PC-3 (cell line): ENCODE measurements at regions not wholly inside any gene's neighbourhood (a gene's known extent, or its start where the extent isn't known, plus 50 kb on each side); places are given as distances from the start of the nearest gene placed in this dataset.

Source experiments
- ATAC-seq: fragments of 200-7000 bp; cut with Tn5 transposase; 2 replicates; pipeline ENCODE4 v1.9.1; 2020; ENCODE audit warnings: mild to moderate bottlenecking, moderate library complexity
- BruUV-seq: library from RNA; stranded (reverse); fragments of 400-500 nt; replicated peaks from 2 replicates; lab custom pipeline; 2021; lab: Mats Ljungman, UMichigan
- CTCF ChIA-PET: fragments of 300-600 bp; sonication (Branson Sonifier 250); formaldehyde crosslinking; loops from one replicate; lab custom pipeline; 2022; ENCODE audit warnings: antibody characterized with exemption; lab: Charles Lee
- POLR2A ChIA-PET: fragments of 300-600 bp; sonication (Branson Sonifier 250); formaldehyde crosslinking; loops from one replicate; lab custom pipeline; 2022; ENCODE audit warnings: antibody characterized with exemption; ENCODE audit not compliant: unreplicated experiment; lab: Charles Lee
- DNase-seq: peaks from one replicate; pipeline ENCODE4 v3.0.0-alpha.2; 2015
- H2AFZ ChIP-seq: fragments of 300-600 bp; sonication (generic); 2 replicates; pipeline ENCODE4 v1.6.0; 2016; ENCODE audit warnings: antibody characterized with exemption, low read length
- H3F3A ChIP-seq: fragments of 300-600 bp; sonication (generic); one replicate; pipeline ENCODE4 v1.6.0; 2017; ENCODE audit warnings: antibody characterized with exemption, low read length, control low read depth, mild to moderate bottlenecking; ENCODE audit not compliant: unreplicated experiment
- H3K27ac ChIP-seq: fragments of 300-600 bp; sonication (generic); 2 replicates; pipeline ENCODE4 v1.5.1; 2016; ENCODE audit warnings: mild to moderate bottlenecking, low read length
- H3K27me3 ChIP-seq: fragments of 300-600 bp; sonication (generic); 2 replicates; pipeline ENCODE4 v1.6.1; 2016; ENCODE audit warnings: low read length, mixed read lengths
- H3K36me3 ChIP-seq: fragments of 300-600 bp; sonication (generic); 2 replicates; pipeline ENCODE4 v1.6.1; 2016; ENCODE audit warnings: low read depth, mixed run types, low read length, mixed read lengths
- H3K4me1 ChIP-seq: fragments of 300-600 bp; sonication (generic); 2 replicates; pipeline ENCODE4 v1.5.1; 2016; ENCODE audit warnings: low read length; ENCODE audit not compliant: insufficient read depth
- H3K4me2 ChIP-seq: fragments of 300-600 bp; sonication (generic); 2 replicates; pipeline ENCODE4 v1.6.0; 2016; ENCODE audit warnings: low read length
- H3K4me3 ChIP-seq: fragments of 300-600 bp; sonication (generic); 2 replicates; pipeline ENCODE4 v1.5.1; 2016; ENCODE audit warnings: mild to moderate bottlenecking, low read length, mixed read lengths
- H3K79me2 ChIP-seq: fragments of 300-600 bp; sonication (generic); 2 replicates; pipeline ENCODE4 v1.6.1; 2017; ENCODE audit warnings: low read length, mixed read lengths
- H3K9ac ChIP-seq: fragments of 300-600 bp; sonication (generic); 2 replicates; pipeline ENCODE4 v1.6.0; 2016; ENCODE audit warnings: mild to moderate bottlenecking, low read length
- H3K9me2 ChIP-seq: fragments of 300-600 bp; sonication (generic); replicated peaks from 2 replicates; pipeline ENCODE4 v1.6.1; 2016; ENCODE audit warnings: mixed run types, low read length, mixed read lengths
- H3K9me3 ChIP-seq: fragments of 300-600 bp; sonication (generic); 2 replicates; pipeline ENCODE4 v1.6.1; 2016; ENCODE audit warnings: low read length, mixed read lengths
- H4K20me1 ChIP-seq: fragments of 300-600 bp; sonication (generic); 2 replicates; pipeline ENCODE4 v1.6.1; 2016; ENCODE audit warnings: low read length, mixed read lengths
- CTCF ChIP-seq: fragments of 300-600 bp; sonication (generic); conservative IDR thresholded peaks from 2 replicates; pipeline ENCODE4 v1.5.1; 2017; ENCODE audit warnings: antibody characterized with exemption, low read depth, mild to moderate bottlenecking, low read length
- EZH2 ChIP-seq: fragments of 300-600 bp; sonication (generic); IDR thresholded peaks from one replicate; pipeline ENCODE4 v1.6.1; 2017; ENCODE audit warnings: antibody characterized with exemption, mild to moderate bottlenecking, low read length; ENCODE audit not compliant: unreplicated experiment
- EZH2phosphoT487 ChIP-seq: fragments of 300-600 bp; sonication (generic); IDR thresholded peaks from 2 replicates; pipeline ENCODE4 v1.6.1; 2018; ENCODE audit warnings: mild to moderate bottlenecking, antibody characterized with exemption, low read length, borderline replicate concordance
- intact Hi-C: fragments of 100-400 bp; cut with micrococcal nuclease; formaldehyde crosslinking; loops from 2 replicates; pipeline ENCODE4 v1.9.0; 2023

- ChIA-PET CTCF (no interaction called here), POLR2A (no interaction called here)
- Histone ChIP-seq H3K27ac (no peak overlapping the region), H3K4me2 (no peak overlapping the region), H3K4me3 (no peak overlapping the region), H3K36me3 (no peaks in the 10 kb centered on the region), H3K27me3 (no peaks in the 10 kb centered on the region), H3K79me2 (no peaks in the 10 kb centered on the region), H3K9ac (no peak overlapping the region), H3K9me3 (no peaks in the 10 kb centered on the region), H3K4me1 (no peaks in the 10 kb centered on the region), H3F3A (no peaks in the 10 kb centered on the region), H3K9me2 (no peaks in the 10 kb centered on the region), H2AFZ (no peak overlapping the region), H4K20me1 (no peaks in the 10 kb centered on the region)
- no TSS peak for BruUV-seq
- ATAC-seq = no peak
- TF ChIP-seq EZH2 (no peak), EZH2phosphoT487 (no peak), CTCF (no peak)
- intact Hi-C loops = no loop called here
- no peak for DNase-seq
Observed at GRCh38 chr15:62497356-62497755, 332.3 kb upstream of the C2CD4B start.

- Histone ChIP-seq H3K4me2 (no peak overlapping the region), H3K79me2 (no peaks in the 10 kb centered on the region), H2AFZ (no peak overlapping the region), H3K9ac (no peak overlapping the region), H3K27me3 (no peaks in the 10 kb centered on the region), H3K9me2 (no peaks in the 10 kb centered on the region), H3F3A (no peaks in the 10 kb centered on the region), H3K36me3 (no peaks in the 10 kb centered on the region), H3K27ac (no peak overlapping the region), H3K4me1 (no peaks in the 10 kb centered on the region), H4K20me1 (no peaks in the 10 kb centered on the region), H3K4me3 (no peak overlapping the region), H3K9me3 (no peaks in the 10 kb centered on the region)
- POLR2A ChIA-PET = no interaction called here
- BruUV-seq = no TSS peak
- no peak for TF ChIP-seq EZH2
- TF ChIP-seq EZH2phosphoT487 = no peak
- TF ChIP-seq CTCF = no peak
- DNase-seq (no peak), ATAC-seq (no peak)
- intact Hi-C loops = no loop called here
- CTCF ChIA-PET = no interaction called here
Observed at GRCh38 chr15:62498278-62498677, 333.2 kb upstream of the C2CD4B start.

GRCh38 chr15:62498712-62499111 is 333.6 kb upstream of the C2CD4B start:
- H3K9me2 ChIP-seq = no peaks in the 10 kb centered on the region
- no peaks in the 10 kb centered on the region for H3F3A ChIP-seq
- CTCF ChIA-PET = no interaction called here
- no peak overlapping the region for H2AFZ ChIP-seq
- no TSS peak for BruUV-seq
- no peak overlapping the region for H3K4me2 ChIP-seq
- H3K4me1 ChIP-seq = no peaks in the 10 kb centered on the region
- H3K79me2 ChIP-seq = no peaks in the 10 kb centered on the region
- no peaks in the 10 kb centered on the region for H3K27me3 ChIP-seq
- TF ChIP-seq EZH2phosphoT487 = no peak
- no peak for TF ChIP-seq CTCF
- TF ChIP-seq EZH2 = no peak
- DNase-seq (no peak), ATAC-seq (no peak)
- intact Hi-C loops = no loop called here
- no peaks in the 10 kb centered on the region for H3K36me3 ChIP-seq
- H3K9ac ChIP-seq = no peak overlapping the region
- H3K27ac ChIP-seq = no peak overlapping the region
- no peak overlapping the region for H3K4me3 ChIP-seq
- POLR2A ChIA-PET = no interaction called here
- no peaks in the 10 kb centered on the region for H4K20me1 ChIP-seq
- no peaks in the 10 kb centered on the region for H3K9me3 ChIP-seq
